K562 (cell line): ENCODE measurements at regions not wholly inside any gene's neighbourhood (a gene's known extent, or its start where the extent isn't known, plus 50 kb on each side); places are given as distances from the start of the nearest gene placed in this dataset.

Source experiments
- ATAC-seq: fragments of 200-7000 bp; cut with Tn5 transposase; 3 replicates; pipeline ENCODE4 v1.9.1; 2020; ENCODE audit warnings: moderate library complexity
- BruUV-seq: library from RNA; stranded (reverse); fragments of 400-500 nt; replicated peaks from 2 replicates; lab custom pipeline; 2021; lab: Mats Ljungman, UMichigan
- CTCF ChIA-PET: fragments of 300-600 bp; formaldehyde crosslinking; extraction: SDS; loops from one replicate; lab custom pipeline; 2021; ENCODE audit warnings: low intra/inter-chr PET ratio; lab: Yijun Ruan, JAX
- POLR2A ChIA-PET: fragments of 300-600, 350-650 bp; sonication (Branson Sonifier 250); formaldehyde crosslinking; extraction: SDS; loops from one replicate; lab custom pipeline; 2021; ENCODE audit warnings: antibody characterized with exemption, inconsistent platforms; lab: Yijun Ruan, JAX
- DNase-seq, 4 experiments: peaks; one replicate each; pipeline versions ENCODE4 v3.0.0 to v3.0.0-alpha.2; 2011 to 2018; ENCODE audit warnings: low spot score in 3 of 4, mixed read lengths in 3 of 4; ENCODE audit errors: extremely low read depth in 1 of 4
- FAIRE-seq: peaks from 2 replicates; lab custom pipeline; 2011; peaks lifted over from hg19 to GRCh38; lab: Jason Lieb, UNC
- H2AFZ ChIP-seq: 2 replicates; pipeline ENCODE4 v1.6.0; 2011; ENCODE audit warnings: low read depth, low read length, control low read depth, inconsistent platforms
- H3K27ac ChIP-seq: fragments of 200-600 bp; 3 replicates; pipeline ENCODE4 v1.8.0; 2011; ENCODE audit warnings: low read depth, mild to moderate bottlenecking, control low read depth, inconsistent platforms, low read length, moderate library complexity, mixed read lengths; ENCODE audit errors: extremely low read depth
- H3K27me3 ChIP-seq, 2 experiments: fragments of 300-600 bp in 1 of 2; 2 replicates in 1 of 2; 3 replicates in 1 of 2; pipeline versions ENCODE4 v1.6.0 to v1.8.0; 2011; ENCODE audit warnings: inconsistent platforms in 2 of 2, low read length in 2 of 2, mild to moderate bottlenecking in 1 of 2, mixed read lengths in 1 of 2, moderate library complexity in 1 of 2; ENCODE audit not compliant: control insufficient read depth in 2 of 2, insufficient read depth in 2 of 2
- H3K36me3 ChIP-seq: fragments of 300-600 bp; 3 replicates; pipeline ENCODE4 v1.8.0; 2011; ENCODE audit warnings: mild to moderate bottlenecking, low read length, inconsistent platforms; ENCODE audit not compliant: control insufficient read depth, insufficient read depth
- H3K4me1 ChIP-seq, 2 experiments: fragments of 200-600 bp in 1 of 2; replicated peaks in 1 of 2; 2 replicates in 1 of 2; 3 replicates in 1 of 2; pipeline versions ENCODE4 v1.5.1 to v1.8.0; 2011; ENCODE audit warnings: inconsistent platforms in 2 of 2, low read length in 2 of 2, mild to moderate bottlenecking in 1 of 2, mixed read lengths in 1 of 2, moderate library complexity in 1 of 2; ENCODE audit not compliant: control insufficient read depth in 2 of 2, insufficient read depth in 2 of 2
- H3K4me2 ChIP-seq: 2 replicates; pipeline ENCODE4 v1.6.1; 2011; ENCODE audit warnings: low read length, control low read depth, inconsistent platforms, mixed read lengths; ENCODE audit not compliant: insufficient read depth
- H3K4me3 ChIP-seq: fragments of 200-600 bp; sonication (generic), shearing (Covaris generic); 2 replicates; pipeline ENCODE4 v1.5.1; 2016; ENCODE audit warnings: control low read depth, inconsistent platforms
- H3K79me2 ChIP-seq: fragments of 200-600 bp; 3 replicates; pipeline ENCODE4 v1.8.0; 2011; ENCODE audit warnings: low read length, inconsistent platforms; ENCODE audit not compliant: control insufficient read depth, insufficient read depth
- H3K9ac ChIP-seq, 2 experiments: 2 replicates each; pipeline versions ENCODE4 v1.6.0 to v1.6.1; 2011; ENCODE audit warnings: low read depth in 2 of 2, low read length in 2 of 2, control low read depth in 1 of 2, inconsistent platforms in 1 of 2, mild to moderate bottlenecking in 1 of 2, mixed read lengths in 1 of 2; ENCODE audit not compliant: insufficient read depth in 1 of 2
- H3K9me1 ChIP-seq: one replicate; pipeline ENCODE4 v1.6.0; 2011; ENCODE audit warnings: inconsistent platforms, mild to moderate bottlenecking, low read length, moderate library complexity; ENCODE audit not compliant: control insufficient read depth, insufficient read depth
- H3K9me3 ChIP-seq: replicated peaks from 2 replicates; pipeline ENCODE4 v1.5.1; 2011; ENCODE audit warnings: low read depth, low read length, inconsistent platforms; ENCODE audit not compliant: control insufficient read depth, insufficient read depth
- H4K20me1 ChIP-seq: replicated peaks from 2 replicates; pipeline ENCODE4 v1.6.1; 2011; ENCODE audit warnings: low read length, inconsistent platforms, mixed read lengths; ENCODE audit not compliant: control insufficient read depth, insufficient read depth
- ASH1L ChIP-seq: fragments of 450-650 bp; IDR thresholded peaks from 2 replicates; pipeline ENCODE4 v1.6.1; 2018; ENCODE audit warnings: borderline replicate concordance, mild to moderate bottlenecking, low read depth; ENCODE audit not compliant: partially characterized antibody
- BRCA1 ChIP-seq, 2 experiments: fragments of 450-650 bp in 1 of 2; sonication (generic) in 1 of 2; formaldehyde crosslinking in 1 of 2; IDR thresholded peaks; 2 replicates each; pipeline versions ENCODE4 v1.5.0 to v1.6.1; 2017 to 2020; ENCODE audit warnings: mild to moderate bottlenecking in 1 of 2, missing genetic modification reagents in 1 of 2
- CBX2 ChIP-seq: fragments of 200-600 bp; sonication (generic); IDR thresholded peaks from one replicate; pipeline ENCODE4 v1.6.1; 2012; ENCODE audit warnings: mild to moderate bottlenecking, low read length, inconsistent platforms; ENCODE audit not compliant: insufficient read depth, poor library complexity, severe bottlenecking
- CCAR2 ChIP-seq: fragments of 200-400 bp; formaldehyde crosslinking; IDR thresholded peaks from 2 replicates; pipeline ENCODE4 v1.6.1; 2017; ENCODE audit warnings: mild to moderate bottlenecking, low read depth, low read length
- HNRNPL ChIP-seq: fragments of 200-400 bp; formaldehyde crosslinking; IDR thresholded peaks from 2 replicates; pipeline ENCODE4 v1.6.1; 2017; ENCODE audit warnings: low read depth, mild to moderate bottlenecking, low read length
- ILF3 ChIP-seq: fragments of 450-650 bp; IDR thresholded peaks from 2 replicates; pipeline ENCODE4 v1.6.1; 2018; ENCODE audit warnings: antibody characterized with exemption, mild to moderate bottlenecking, moderate library complexity, borderline replicate concordance
- MYC ChIP-seq, 2 experiments: fragments of 250-450 bp in 1 of 2; sonication (Bioruptor Pico) in 1 of 2; IDR thresholded peaks; 2 replicates each; pipeline versions ENCODE4 v1.5.1 to v1.6.1; 2012 to 2021; ENCODE audit warnings: low read depth in 2 of 2, borderline replicate concordance in 1 of 2, improper control_type of control experiment in 1 of 2, low read length in 1 of 2, mild to moderate bottlenecking in 1 of 2, moderate library complexity in 1 of 2
- NFIC ChIP-seq: fragments of 450-650 bp; IDR thresholded peaks from 2 replicates; pipeline ENCODE4 v1.6.1; 2017; ENCODE audit warnings: mild to moderate bottlenecking, inconsistent platforms
- SUPT5H ChIP-seq: fragments of 450-650 bp; IDR thresholded peaks from 2 replicates; pipeline ENCODE4 v1.6.1; 2016
- TAF9B ChIP-seq: fragments of 450-650 bp; IDR thresholded peaks from 2 replicates; pipeline ENCODE4 v1.6.1; 2018; ENCODE audit warnings: mild to moderate bottlenecking; ENCODE audit not compliant: partially characterized antibody
- ZNF384 ChIP-seq: IDR thresholded peaks from 2 replicates; pipeline ENCODE4 v1.6.1; 2012; ENCODE audit warnings: low read depth, low read length, improper control_type of control experiment
- in situ Hi-C: fragments of 300-500 bp; cut with MboI; formaldehyde crosslinking; loops from 4 replicates; pipeline ENCODE4 v1.15.0; 2018; ENCODE audit warnings: inconsistent platforms, mixed read lengths
- intact Hi-C: fragments of 100-400 bp; cut with micrococcal nuclease; formaldehyde crosslinking; loops from 2 replicates; pipeline ENCODE4 v1.14.2; 2022
- TF ChIP-seq, protein P1 (sequence below): fragments of 250-450 bp; sonication (Bioruptor Pico); IDR thresholded peaks from 2 replicates; pipeline ENCODE4 v1.5.0; 2022; ENCODE audit warnings: mild to moderate bottlenecking
- TF ChIP-seq, protein P2 (sequence below): IDR thresholded peaks from 3 replicates; pipeline ENCODE4 v1.6.1; 2011; ENCODE audit warnings: borderline replicate concordance, mild to moderate bottlenecking, moderate library complexity; ENCODE audit not compliant: insufficient read length; ENCODE audit errors: extremely low read depth
- TF ChIP-seq, protein P3 (sequence below): sonication (generic); formaldehyde crosslinking; IDR thresholded peaks from 2 replicates; pipeline ENCODE4 v1.8.1; 2023; ENCODE audit warnings: mild to moderate bottlenecking, missing genetic modification reagents, moderate library complexity
- TF ChIP-seq, protein P4 (sequence below): fragments of 450-650 bp; formaldehyde crosslinking; IDR thresholded peaks from 2 replicates; pipeline ENCODE4 v1.4.0; 2022; ENCODE audit warnings: missing genetic modification characterization

DNA sequence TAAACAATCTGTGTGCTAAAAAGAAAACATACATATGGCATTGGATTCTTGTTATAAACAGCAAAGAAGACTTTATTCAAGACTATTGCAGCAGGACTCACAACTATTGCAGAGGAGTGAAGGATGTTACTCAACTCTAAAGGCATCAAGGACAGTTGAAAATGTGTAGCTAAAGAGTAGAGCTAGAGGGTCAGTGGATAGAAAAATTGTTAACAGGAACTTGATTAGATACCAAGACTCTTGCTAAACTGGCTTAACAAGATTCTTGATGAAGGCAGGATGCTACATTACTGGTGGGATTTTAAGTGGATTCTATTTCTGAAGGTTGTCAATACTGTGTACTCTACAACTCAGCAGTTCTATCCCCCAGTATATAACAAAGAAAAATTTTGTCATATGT, 1183.3 kb downstream of the SLITRK1 start:
- Histone ChIP-seq H3K9me3 (no peaks in the 10 kb centered on the region), H2AFZ (no peak overlapping the region), H3K36me3 (no peaks in the 10 kb centered on the region), H3K9me1 (no peaks in the 10 kb centered on the region), H3K9ac (no peak overlapping the region), H3K27me3 (no peaks in the 10 kb centered on the region), H3K4me3 (no peak overlapping the region), H3K27ac (no peak overlapping the region), H3K4me1 (no peaks in the 10 kb centered on the region), H3K79me2 (no peaks in the 10 kb centered on the region), H3K4me2 (no peak overlapping the region)
- no TSS peak for BruUV-seq
- ATAC-seq (no peak), FAIRE-seq (no peak), DNase-seq (no peak)
- ChIA-PET POLR2A (no interaction called here), CTCF (no interaction called here)
- in situ Hi-C loops (no loop called here), intact Hi-C loops (no loop called here)
- TF ChIP-seq CBX2 (no peak), ASH1L (no peak), NFIC (no peak), BRCA1 (IDR thresholded peaks at IDR 0.05) (no peak), BRCA1 (CRISPR knock-in tag; IDR thresholded peaks at IDR 0.05) (no peak), CCAR2 (no peak), ZNF384 (no peak), ILF3 (no peak), MYC (IDR thresholded peaks at IDR 0.05; ENCODE audit: low read depth, low read length) (no peak), MYC (CRISPR knock-in tag; IDR thresholded peaks at IDR 0.05; ENCODE audit: borderline replicate concordance, low read depth) (no peak), TAF9B (no peak), SUPT5H (no peak), HNRNPL (no peak)
- TF ChIP-seq, protein P1, sequence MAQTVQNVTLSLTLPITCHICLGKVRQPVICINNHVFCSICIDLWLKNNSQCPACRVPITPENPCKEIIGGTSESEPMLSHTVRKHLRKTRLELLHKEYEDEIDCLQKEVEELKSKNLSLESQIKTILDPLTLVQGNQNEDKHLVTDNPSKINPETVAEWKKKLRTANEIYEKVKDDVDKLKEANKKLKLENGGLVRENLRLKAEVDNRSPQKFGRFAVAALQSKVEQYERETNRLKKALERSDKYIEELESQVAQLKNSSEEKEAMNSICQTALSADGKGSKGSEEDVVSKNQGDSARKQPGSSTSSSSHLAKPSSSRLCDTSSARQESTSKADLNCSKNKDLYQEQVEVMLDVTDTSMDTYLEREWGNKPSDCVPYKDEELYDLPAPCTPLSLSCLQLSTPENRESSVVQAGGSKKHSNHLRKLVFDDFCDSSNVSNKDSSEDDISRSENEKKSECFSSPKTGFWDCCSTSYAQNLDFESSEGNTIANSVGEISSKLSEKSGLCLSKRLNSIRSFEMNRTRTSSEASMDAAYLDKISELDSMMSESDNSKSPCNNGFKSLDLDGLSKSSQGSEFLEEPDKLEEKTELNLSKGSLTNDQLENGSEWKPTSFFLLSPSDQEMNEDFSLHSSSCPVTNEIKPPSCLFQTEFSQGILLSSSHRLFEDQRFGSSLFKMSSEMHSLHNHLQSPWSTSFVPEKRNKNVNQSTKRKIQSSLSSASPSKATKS (CRISPR knock-in tag): no peak
- TF ChIP-seq, protein P2, sequence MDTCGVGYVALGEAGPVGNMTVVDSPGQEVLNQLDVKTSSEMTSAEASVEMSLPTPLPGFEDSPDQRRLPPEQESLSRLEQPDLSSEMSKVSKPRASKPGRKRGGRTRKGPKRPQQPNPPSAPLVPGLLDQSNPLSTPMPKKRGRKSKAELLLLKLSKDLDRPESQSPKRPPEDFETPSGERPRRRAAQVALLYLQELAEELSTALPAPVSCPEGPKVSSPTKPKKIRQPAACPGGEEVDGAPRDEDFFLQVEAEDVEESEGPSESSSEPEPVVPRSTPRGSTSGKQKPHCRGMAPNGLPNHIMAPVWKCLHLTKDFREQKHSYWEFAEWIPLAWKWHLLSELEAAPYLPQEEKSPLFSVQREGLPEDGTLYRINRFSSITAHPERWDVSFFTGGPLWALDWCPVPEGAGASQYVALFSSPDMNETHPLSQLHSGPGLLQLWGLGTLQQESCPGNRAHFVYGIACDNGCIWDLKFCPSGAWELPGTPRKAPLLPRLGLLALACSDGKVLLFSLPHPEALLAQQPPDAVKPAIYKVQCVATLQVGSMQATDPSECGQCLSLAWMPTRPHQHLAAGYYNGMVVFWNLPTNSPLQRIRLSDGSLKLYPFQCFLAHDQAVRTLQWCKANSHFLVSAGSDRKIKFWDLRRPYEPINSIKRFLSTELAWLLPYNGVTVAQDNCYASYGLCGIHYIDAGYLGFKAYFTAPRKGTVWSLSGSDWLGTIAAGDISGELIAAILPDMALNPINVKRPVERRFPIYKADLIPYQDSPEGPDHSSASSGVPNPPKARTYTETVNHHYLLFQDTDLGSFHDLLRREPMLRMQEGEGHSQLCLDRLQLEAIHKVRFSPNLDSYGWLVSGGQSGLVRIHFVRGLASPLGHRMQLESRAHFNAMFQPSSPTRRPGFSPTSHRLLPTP: no peak
- TF ChIP-seq, protein P3, sequence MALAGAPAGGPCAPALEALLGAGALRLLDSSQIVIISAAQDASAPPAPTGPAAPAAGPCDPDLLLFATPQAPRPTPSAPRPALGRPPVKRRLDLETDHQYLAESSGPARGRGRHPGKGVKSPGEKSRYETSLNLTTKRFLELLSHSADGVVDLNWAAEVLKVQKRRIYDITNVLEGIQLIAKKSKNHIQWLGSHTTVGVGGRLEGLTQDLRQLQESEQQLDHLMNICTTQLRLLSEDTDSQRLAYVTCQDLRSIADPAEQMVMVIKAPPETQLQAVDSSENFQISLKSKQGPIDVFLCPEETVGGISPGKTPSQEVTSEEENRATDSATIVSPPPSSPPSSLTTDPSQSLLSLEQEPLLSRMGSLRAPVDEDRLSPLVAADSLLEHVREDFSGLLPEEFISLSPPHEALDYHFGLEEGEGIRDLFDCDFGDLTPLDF (CRISPR knock-in tag): no peak
- TF ChIP-seq, protein P4, sequence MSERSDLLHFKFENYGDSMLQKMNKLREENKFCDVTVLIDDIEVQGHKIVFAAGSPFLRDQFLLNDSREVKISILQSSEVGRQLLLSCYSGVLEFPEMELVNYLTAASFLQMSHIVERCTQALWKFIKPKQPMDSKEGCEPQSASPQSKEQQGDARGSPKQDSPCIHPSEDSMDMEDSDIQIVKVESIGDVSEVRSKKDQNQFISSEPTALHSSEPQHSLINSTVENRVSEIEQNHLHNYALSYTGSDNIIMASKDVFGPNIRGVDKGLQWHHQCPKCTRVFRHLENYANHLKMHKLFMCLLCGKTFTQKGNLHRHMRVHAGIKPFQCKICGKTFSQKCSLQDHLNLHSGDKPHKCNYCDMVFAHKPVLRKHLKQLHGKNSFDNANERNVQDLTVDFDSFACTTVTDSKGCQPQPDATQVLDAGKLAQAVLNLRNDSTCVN (CRISPR knock-in tag): no peak
- TF ChIP-seq, all 486 proteins: peak for 0
- H4K20me1 ChIP-seq: no peaks in the 10 kb centered on the region
